Spleen (tissue), 7 donors: ENCODE measurements at regions not wholly inside any gene's neighbourhood (a gene's known extent, or its start where the extent isn't known, plus 50 kb on each side); places are given as distances from the start of the nearest gene placed in this dataset.

Experiments used
- CTCF ChIP-seq, 11 experiments: fragments of 200-600 bp in 7 of 11; fragments of 450-650 bp in 4 of 11; sonication (generic) in 4 of 11; IDR thresholded peaks in 8 of 11; conservative IDR thresholded peaks in 3 of 11; 1 replicate in 7 of 11; 2 replicates in 4 of 11; pipeline versions ENCODE4 v1.4.0 to v1.8.0; 2016 to 2021; ENCODE audit warnings: antibody characterized with exemption in 11 of 11, inconsistent platforms in 4 of 11, mild to moderate bottlenecking in 1 of 11
- POLR2A ChIP-seq, 3 donors: fragments of 450-650 bp; IDR thresholded peaks; one replicate each; pipeline ENCODE4 v1.5.1; 2017; ENCODE audit warnings: antibody characterized with exemption in 3 of 3, mild to moderate bottlenecking in 1 of 3
- POLR2AphosphoS5 ChIP-seq, 3 donors: sonication (generic); formaldehyde crosslinking; IDR thresholded peaks; one replicate each; pipeline ENCODE4 v1.5.1; 2017; ENCODE audit warnings: antibody characterized with exemption in 3 of 3
- donor health status: DM: no; HTN: no; CAD: no; lungs with moderate emphysema.
- donor health status: DM: no; HTN: no; CAD: no.
- donor health status: DM: no; HTN: no; CAD: no.

- no peak for TF ChIP-seq CTCF (IDR thresholded peaks at IDR 0.05 in 8 of 11, conservative IDR thresholded peaks at IDR 0.05 in 3 of 11)
- TF ChIP-seq POLR2A (IDR thresholded peaks at IDR 0.05): no peak
- TF ChIP-seq POLR2AphosphoS5 (IDR thresholded peaks at IDR 0.05): no peak
These were observed 267.8 kb downstream of the FOXL1 start for GRCh38 chr16:86846136-86846535.
